Calu3 (cell line): ENCODE measurements at regions not wholly inside any gene's neighbourhood (a gene's known extent, or its start where the extent isn't known, plus 50 kb on each side); places are given as distances from the start of the nearest gene placed in this dataset.

Source experiments
- BruUV-seq: library from RNA; stranded (reverse); fragments of 400-500 nt; replicated peaks from 2 replicates; lab custom pipeline; 2021; lab: Mats Ljungman, UMichigan
- CTCF ChIA-PET: fragments of 300-600 bp; sonication (Branson Sonifier 250); formaldehyde crosslinking; loops from one replicate; lab custom pipeline; 2022; ENCODE audit warnings: antibody characterized with exemption; lab: Charles Lee
- DNase-seq: peaks from one replicate; pipeline ENCODE4 v3.0.0; 2022
- H3K27ac Mint-ChIP-seq: one replicate; pipeline ENCODE4 v1.8.0; 2022; ENCODE audit warnings: mixed read lengths; ENCODE audit not compliant: unreplicated experiment
- H3K27me3 Mint-ChIP-seq: one replicate; pipeline ENCODE4 v1.8.0; 2022; ENCODE audit warnings: mixed read lengths; ENCODE audit not compliant: unreplicated experiment
- H3K36me3 Mint-ChIP-seq: one replicate; pipeline ENCODE4 v1.8.0; 2022; ENCODE audit warnings: mild to moderate bottlenecking, moderate library complexity, mixed read lengths; ENCODE audit not compliant: insufficient read depth, unreplicated experiment
- H3K4me1 Mint-ChIP-seq: one replicate; pipeline ENCODE4 v1.8.0; 2022; ENCODE audit warnings: mild to moderate bottlenecking, low read depth, mixed read lengths; ENCODE audit not compliant: unreplicated experiment
- H3K4me3 Mint-ChIP-seq: one replicate; pipeline ENCODE4 v1.8.0; 2022; ENCODE audit warnings: mild to moderate bottlenecking, low read depth, moderate library complexity, mixed read lengths; ENCODE audit not compliant: unreplicated experiment
- H3K9me3 Mint-ChIP-seq: one replicate; pipeline ENCODE4 v1.8.0; 2022; ENCODE audit warnings: low read depth, mixed read lengths; ENCODE audit not compliant: unreplicated experiment
- intact Hi-C: fragments of 100-400 bp; cut with micrococcal nuclease; formaldehyde crosslinking; loops from one replicate; pipeline ENCODE4 v1.10.0; 2022; ENCODE audit not compliant: unreplicated experiment
- TF ChIP-seq, protein P1 (sequence below): fragments of 200-600 bp; IDR thresholded peaks from one replicate; pipeline ENCODE4 v1.8.0; 2022; ENCODE audit warnings: antibody characterized with exemption; ENCODE audit not compliant: unreplicated experiment

- CTCF ChIA-PET: no interaction called here
These were observed 230.8 kb downstream of the POU4F1 start for GRCh38 chr13:78372581-78372980.

DNA sequence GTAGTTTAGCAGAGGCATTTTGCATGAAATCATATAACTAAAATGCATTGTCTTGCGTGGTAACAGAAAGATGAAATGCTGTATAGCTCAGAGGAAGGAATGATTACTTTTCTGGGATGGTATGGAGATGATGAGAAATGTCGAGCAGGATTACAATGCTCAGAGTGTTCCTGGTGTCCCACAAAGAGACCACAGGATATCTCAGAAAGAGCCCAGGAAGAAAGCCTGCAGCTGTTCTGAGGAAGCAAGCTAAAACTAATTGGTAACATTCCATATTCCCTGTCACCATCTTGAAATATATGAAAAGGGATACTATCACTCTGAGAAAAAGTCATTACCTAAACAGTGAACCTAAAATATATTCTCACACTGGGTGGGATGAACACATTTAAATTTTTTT lies 233.1 kb downstream of the POU4F1 start:
- no peaks in the 10 kb centered on the region for H3K27me3 Mint-ChIP-seq
- BruUV-seq: no TSS peak
- H3K27ac Mint-ChIP-seq: no peak overlapping the region
- TF ChIP-seq, protein P1, sequence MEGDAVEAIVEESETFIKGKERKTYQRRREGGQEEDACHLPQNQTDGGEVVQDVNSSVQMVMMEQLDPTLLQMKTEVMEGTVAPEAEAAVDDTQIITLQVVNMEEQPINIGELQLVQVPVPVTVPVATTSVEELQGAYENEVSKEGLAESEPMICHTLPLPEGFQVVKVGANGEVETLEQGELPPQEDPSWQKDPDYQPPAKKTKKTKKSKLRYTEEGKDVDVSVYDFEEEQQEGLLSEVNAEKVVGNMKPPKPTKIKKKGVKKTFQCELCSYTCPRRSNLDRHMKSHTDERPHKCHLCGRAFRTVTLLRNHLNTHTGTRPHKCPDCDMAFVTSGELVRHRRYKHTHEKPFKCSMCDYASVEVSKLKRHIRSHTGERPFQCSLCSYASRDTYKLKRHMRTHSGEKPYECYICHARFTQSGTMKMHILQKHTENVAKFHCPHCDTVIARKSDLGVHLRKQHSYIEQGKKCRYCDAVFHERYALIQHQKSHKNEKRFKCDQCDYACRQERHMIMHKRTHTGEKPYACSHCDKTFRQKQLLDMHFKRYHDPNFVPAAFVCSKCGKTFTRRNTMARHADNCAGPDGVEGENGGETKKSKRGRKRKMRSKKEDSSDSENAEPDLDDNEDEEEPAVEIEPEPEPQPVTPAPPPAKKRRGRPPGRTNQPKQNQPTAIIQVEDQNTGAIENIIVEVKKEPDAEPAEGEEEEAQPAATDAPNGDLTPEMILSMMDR: no peak
- no peaks in the 10 kb centered on the region for H3K9me3 Mint-ChIP-seq
- H3K4me3 Mint-ChIP-seq: no peak overlapping the region
- no peaks in the 10 kb centered on the region for H3K36me3 Mint-ChIP-seq
- CTCF ChIA-PET: no interaction called here
- DNase-seq: no peak
- no peaks in the 10 kb centered on the region for H3K4me1 Mint-ChIP-seq
- intact Hi-C loops: no loop called here

More at GRCh38 chr13:78372581-78372980, 230.8 kb downstream of the POU4F1 start:
- Mint-ChIP-seq H3K36me3 (no peaks in the 10 kb centered on the region), H3K4me1 (no peaks in the 10 kb centered on the region), H3K9me3 (no peaks in the 10 kb centered on the region), H3K4me3 (no peak overlapping the region), H3K27me3 (no peaks in the 10 kb centered on the region), H3K27ac (no peak overlapping the region)
- no TSS peak for BruUV-seq
- TF ChIP-seq, protein P1: no peak
- DNase-seq: no peak
- intact Hi-C loops: no loop called here

GRCh38 chr13:78364711-78365110 lies 238.6 kb downstream of the POU4F1 start:
- TF ChIP-seq, protein P1: no peak
- H3K27ac Mint-ChIP-seq: no peak overlapping the region
- intact Hi-C loops: no loop called here
- CTCF ChIA-PET: no interaction called here
- BruUV-seq: no TSS peak
- no peaks in the 10 kb centered on the region for H3K9me3 Mint-ChIP-seq
- no peaks in the 10 kb centered on the region for H3K27me3 Mint-ChIP-seq
- no peaks in the 10 kb centered on the region for H3K4me1 Mint-ChIP-seq
- H3K4me3 Mint-ChIP-seq: no peak overlapping the region
- DNase-seq: no peak
- H3K36me3 Mint-ChIP-seq: no peaks in the 10 kb centered on the region

DNA sequence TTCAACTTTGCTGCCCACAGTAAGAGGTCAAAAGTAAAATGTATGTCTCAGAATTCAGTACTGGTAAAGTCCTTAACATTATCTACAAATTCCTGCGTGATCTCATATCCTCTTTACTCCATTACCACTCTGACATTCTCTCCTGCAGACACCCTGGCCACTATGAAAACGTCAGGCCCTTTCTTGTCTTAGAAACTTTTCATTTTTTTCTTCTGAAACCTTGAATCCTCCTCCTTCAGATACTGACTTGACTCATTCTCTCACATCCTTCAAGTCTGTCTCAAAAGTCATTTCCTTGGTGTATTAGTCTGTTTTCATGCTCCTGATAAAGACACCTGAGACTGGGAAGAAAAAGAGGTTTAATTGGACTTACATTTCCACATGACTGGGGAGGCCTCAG lies 262.3 kb downstream of the POU4F1 start:
- intact Hi-C loops: no loop called here
- CTCF ChIA-PET: no interaction called here
- no TSS peak for BruUV-seq
- TF ChIP-seq, protein P1: no peak
- Mint-ChIP-seq H3K36me3 (no peaks in the 10 kb centered on the region), H3K27me3 (no peaks in the 10 kb centered on the region), H3K4me3 (no peak overlapping the region), H3K4me1 (no peaks in the 10 kb centered on the region), H3K27ac (no peak overlapping the region), H3K9me3 (no peaks in the 10 kb centered on the region)
- DNase-seq: no peak
